GM21526 (cell line): ENCODE measurements at regions not wholly inside any gene's neighbourhood (a gene's known extent, or its start where the extent isn't known, plus 50 kb on each side); places are given as distances from the start of the nearest gene placed in this dataset.

Source experiments
- ATAC-seq: cut with Tn5 transposase; IDR thresholded peaks from one replicate; pipeline ENCODE4 v1.9.1; 2021; ENCODE audit warnings: moderate library complexity; ENCODE audit not compliant: unreplicated experiment, low FRiP score

DNA sequence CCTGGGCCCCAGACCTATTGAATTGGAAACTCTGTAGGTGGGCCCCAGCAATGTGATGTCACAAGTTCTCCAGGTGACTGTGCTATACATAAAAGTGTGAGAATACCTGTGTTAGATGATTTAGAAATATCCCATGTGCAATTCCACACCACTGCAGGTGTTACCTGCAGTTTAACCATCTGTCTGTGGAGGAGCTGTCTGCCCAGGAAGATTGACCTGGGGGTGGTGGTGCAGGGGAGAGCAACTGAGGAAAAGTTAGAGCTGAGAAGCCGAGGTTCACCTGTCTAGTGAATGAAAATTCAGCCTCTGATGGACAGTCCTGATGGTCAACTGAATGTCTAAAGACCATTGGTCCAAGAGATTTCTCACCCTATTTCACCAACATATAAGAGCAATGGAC is 132.2 kb upstream of the SLC24A5 start:
- no peak for ATAC-seq

DNA sequence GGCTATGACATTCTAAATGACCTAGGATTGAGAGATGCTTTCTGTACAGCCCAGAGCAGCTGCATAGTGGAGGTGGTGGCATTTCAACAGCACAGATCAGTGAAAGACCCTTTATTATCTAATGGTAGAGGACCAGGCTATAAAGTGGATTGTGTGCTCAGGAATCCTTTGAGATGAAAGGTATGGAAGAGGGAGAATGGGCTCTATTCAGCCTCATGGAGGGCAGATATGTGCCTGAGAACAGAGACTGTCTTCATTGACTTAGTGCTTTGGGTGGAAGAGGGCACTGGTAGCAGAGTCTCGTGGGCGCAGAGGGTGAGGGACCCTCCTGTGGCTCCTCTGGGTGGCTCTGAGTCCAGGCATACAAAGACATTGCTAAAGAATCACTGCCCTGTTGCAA is 130.0 kb upstream of the SLC24A5 start:
- ATAC-seq: no peak

DNA sequence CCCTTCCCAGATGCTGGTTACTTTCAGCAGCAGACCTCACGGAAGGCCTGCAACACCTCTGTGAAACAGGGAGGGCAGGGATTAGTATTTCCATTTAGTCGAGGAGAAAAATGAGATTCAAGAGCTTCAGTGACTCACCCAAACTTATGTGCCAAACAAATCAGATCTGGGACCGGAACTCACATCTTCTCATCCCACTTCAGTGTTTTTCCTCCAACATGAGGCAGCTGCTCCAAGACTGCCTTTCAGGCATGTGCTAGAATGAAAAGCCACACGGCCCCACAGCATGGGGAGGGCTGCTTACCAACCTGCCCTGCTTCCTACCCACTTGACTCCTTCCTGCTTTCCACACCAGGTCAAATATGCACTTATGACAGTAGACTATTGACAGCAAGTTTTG is 129.4 kb upstream of the SLC24A5 start:
- ATAC-seq: no peak

DNA sequence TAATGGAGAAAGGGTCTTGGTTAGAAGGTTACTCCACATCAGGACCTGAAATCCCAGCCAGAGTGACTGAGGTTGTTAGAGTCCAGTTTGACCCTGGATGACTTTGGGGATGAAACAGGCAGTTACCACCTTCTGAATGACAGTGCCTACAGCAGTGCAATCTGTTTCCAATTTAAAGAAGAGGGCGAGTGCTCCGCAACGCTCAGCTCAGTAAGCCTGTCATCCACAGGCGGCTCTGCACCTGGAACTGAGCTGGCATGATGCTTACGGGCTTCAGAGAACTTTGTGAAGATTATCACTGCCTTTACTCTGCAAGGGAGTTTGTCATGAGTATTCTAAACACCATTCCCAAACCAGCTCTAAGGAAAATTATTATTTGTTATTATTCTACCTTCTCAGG is 127.7 kb upstream of the SLC24A5 start:
- no peak for ATAC-seq

DNA sequence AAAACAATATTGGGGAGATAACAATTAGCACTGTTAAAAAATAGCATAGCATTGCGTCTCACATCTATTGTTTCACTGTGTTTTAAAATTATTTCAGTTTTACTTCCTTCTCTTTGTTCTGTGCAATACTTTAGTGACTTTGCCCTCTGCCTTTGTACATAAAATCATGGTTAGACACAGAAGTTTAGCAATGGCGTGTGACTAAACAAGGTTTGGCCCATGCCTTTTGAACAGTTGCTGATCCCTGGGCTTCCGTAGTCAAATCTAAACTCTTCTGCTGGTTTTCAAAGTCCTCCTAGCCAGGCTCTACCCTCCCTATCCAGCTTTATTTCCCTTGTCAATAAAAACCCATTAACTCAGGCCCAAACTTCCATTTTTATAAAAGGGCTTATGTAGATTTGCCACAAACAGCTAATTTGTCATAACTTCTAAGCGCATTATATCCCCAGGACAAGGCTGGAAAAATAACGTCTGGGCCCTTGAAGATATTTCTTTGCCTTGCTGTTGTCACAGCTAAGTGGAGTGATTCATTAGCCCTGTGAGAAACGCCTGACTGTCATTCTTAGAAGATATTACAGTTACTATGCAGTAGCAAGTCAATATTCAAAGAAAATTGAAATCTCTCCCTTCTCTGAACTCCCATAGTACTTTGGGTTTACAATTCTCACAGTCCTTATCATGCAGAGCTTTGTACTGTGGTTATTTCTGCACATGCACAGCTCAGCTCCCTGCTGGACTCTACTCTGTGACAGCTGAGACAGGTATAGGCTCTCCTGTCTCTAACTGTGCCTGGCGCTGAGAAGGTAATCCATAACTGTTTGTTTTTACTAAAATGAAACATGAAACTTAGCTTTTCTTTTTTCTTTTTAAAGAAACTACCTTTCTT is 123.4 kb upstream of the SLC24A5 start:
- no peak for ATAC-seq

DNA sequence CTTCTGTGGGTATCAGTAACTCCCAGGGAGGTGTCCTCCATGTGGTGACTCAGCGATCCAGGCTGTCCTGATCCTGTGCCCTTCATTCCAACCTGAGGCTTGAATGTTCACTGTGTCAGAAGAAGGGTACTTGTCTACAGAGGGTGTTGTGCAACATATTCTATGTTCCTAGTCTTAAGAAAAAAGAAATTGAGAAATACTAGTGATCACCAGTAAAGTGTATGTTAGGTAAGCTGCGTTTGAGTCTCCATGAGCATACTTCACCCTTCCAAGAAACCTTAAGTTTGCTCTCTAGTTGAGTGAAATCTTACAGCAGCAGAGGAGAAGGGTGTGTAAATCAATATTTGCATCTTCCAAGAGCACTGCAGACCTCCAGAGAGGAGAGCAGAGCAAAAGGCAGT is 122.2 kb upstream of the SLC24A5 start:
- ATAC-seq: no peak

DNA sequence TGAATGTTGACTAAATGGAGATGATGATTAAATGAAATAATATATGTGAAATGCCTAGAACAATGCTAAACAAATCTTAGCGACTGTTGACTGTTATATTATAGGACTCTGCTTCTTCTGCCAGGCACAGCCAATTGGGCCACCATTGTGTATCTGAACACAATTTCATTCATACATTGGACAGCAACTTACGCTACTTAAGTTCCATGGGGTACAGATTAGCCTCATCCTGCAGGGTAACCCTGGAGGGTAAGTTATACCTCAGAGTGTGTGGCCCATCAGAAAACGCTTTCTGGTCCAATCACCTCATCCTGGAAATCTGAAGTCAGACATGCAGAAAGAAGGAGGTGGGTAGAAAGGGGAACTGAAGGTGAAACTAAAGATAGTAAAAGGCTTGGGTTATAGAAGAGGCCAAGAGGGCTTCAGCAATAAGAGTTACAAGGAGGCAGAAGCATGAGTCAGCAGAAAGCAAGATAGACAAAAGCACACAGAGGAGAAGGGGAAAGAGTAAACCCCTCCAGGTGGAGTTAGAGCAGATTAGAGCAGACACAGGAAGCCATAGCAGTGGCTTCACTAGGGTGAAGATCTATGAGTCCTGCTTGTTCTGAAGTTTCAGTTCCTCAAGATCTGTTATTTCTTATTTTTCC is 119.3 kb upstream of the SLC24A5 start:
- ATAC-seq: peak; percentile 94

DNA sequence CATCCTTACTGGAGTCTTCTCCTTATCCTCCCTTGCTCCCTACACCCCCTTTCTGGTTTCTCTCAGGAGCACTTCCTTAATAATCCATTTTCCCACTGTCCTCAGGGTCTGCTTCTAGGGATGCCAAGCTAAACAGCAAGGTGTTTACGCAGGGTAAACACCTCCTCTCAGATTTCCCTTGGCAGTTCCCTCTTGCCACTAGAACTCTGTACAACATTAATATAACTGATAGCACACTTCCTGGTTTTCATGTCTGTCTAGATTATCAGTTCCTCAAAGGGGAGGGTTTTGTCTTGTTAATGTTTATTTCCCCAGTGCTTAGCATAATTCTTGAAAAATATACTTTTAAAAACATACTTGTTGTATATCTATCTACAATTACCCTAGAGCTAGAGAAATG is 118.0 kb upstream of the SLC24A5 start:
- ATAC-seq: no peak

DNA sequence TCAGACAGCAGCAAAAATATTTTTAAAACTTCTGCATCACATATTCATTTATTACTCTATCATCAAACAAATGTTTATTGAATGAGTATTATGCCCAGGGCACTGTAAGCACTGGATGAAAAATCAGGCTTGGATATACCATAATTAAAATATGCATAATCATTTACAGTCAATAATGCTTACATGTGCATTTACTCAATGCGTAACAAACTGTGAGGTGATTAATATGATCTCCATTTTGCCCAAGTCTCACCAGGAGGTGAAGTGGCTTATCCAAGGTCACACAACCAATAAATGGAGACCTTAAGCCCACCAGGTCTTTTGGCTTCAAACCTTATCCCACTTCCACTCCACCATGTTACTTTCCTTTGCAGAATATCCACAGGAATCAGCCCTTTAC is 117.3 kb upstream of the SLC24A5 start:
- ATAC-seq: no peak

DNA sequence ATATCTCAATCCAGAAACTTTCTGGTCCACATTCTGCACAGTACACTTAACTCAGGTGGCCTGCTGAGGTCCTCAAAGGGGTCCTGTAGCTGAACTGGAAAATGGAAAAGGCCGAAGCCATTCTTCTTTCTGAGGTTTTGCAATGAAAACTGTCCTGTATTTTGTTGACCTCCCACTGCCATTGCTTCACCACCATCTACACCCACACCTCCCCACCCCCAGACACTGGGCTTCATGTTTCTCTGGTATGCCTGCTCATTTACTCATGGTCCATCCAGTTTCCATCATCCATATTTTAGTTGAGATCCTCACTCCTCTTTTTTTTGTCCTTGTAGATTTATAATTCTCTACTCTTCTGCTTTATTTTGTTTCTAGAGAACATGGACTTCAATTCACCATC is 115.7 kb upstream of the SLC24A5 start:
- no peak for ATAC-seq

DNA sequence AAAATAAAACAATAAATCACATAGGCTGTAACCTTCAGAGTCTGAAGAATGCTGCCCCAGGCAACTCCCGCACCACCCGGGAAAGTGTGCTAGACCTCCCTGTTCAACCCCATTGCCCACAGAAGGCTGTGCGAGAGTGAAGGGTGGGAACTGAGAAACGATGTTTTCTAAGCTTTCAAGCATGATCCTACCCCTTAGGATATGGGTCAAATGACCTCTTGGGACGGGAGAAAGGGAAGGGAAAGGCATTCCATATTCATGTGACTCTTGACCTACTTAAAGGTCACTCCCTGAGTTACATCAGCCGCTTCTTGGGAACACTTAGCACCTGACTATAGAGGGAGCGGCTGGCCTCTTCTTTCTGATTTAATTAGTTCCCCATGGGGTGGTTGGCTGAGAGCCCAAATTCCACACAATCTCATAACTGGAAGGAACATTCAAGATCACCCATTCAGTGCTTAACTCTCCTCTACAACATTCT is 114.7 kb upstream of the SLC24A5 start:
- no peak for ATAC-seq

DNA sequence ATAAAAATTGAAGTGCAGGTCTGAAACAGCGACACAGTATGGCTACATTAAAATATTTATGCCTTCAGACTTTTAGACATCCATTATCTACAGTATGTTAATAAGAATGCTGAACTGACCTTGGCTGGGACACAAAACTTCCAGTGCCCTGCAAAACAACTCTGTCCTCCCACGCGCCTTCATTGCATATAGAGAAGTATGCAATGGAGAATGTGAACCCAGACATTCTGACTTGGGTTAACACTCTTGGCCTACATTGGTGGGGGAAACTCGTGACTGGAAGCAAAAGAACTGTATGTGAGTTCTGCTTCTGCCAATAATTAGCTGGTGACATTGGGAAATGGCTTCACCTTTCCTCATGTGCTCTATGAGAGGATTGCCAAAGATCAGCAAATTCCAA is 110.5 kb upstream of the SLC24A5 start:
- ATAC-seq: no peak

DNA sequence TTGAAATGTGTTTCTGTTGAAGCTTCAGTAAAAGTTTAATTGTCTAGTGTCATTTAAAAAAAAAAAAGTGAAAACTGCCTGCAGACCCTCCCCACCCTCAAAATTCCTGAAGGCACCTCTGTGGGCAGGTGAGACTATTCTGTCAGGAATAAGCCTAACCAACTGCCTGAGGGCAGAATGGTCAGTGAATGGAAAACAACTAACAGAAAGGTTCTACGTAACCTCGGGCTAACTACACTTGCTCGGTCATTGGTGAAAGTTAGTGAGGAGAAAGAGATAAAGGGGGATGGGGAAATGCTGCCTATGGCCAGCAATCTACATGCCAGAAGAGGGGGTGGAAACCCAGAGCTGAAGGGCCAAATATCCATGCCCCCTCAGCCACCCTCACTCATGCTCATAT is 108.6 kb upstream of the SLC24A5 start:
- no peak for ATAC-seq

DNA sequence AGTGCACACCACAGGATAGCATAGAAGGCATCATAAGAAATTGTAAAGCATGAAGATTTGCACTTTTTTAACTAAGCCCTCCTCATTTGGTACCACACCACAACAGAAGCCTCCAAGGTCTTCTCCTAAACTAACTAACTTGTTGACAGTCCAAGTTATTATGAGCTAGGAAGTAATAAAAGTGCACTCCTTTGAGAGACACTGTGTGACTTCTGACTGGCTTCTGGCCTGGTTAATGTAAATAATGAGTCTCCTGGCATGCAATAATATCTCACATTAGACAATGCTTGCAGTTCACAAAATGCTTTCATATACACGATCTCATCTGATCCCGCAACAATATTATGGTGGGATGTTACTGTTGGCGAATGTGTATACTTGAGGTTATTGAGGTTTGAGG is 103.9 kb upstream of the SLC24A5 start:
- ATAC-seq: no peak

DNA sequence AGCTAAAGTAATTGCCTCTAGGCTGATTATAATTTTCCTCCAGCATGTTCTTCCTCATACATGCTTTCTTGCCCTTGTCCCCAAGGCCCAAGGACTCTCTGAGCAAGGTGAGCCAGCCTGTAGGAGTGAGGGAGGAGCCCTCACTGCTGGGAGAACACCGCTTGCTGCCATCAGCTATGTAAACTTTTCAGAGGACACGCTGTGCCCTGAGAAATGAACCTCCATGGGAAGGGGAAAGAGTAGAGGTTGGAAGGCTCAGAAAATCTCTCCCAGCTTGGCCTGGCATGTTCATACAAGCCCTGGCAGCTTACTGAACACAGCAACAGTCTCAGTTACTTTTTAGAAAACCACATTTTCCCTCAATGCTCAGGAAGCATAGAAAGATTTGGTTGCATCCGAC is 103.0 kb upstream of the SLC24A5 start:
- ATAC-seq: no peak

DNA sequence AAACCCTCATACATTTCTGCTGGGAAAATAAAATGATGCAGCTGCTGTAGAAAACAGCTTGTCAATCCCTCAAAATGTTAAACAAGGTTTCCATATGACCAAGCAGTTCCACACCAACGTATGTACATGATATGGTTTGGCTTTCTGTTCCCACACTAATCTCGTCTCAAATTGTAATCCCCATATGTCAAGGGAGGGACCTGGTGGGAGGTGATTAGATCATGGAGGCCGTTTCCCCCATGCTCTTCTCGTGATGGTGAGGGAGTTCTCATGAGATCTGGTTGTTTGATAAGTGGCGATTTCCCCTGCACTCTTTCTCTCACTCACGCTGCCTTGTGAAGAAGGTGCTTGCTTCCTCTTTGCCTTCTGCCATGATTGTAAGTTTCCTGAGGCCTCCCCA is 100.6 kb upstream of the SLC24A5 start:
- ATAC-seq: no peak

DNA sequence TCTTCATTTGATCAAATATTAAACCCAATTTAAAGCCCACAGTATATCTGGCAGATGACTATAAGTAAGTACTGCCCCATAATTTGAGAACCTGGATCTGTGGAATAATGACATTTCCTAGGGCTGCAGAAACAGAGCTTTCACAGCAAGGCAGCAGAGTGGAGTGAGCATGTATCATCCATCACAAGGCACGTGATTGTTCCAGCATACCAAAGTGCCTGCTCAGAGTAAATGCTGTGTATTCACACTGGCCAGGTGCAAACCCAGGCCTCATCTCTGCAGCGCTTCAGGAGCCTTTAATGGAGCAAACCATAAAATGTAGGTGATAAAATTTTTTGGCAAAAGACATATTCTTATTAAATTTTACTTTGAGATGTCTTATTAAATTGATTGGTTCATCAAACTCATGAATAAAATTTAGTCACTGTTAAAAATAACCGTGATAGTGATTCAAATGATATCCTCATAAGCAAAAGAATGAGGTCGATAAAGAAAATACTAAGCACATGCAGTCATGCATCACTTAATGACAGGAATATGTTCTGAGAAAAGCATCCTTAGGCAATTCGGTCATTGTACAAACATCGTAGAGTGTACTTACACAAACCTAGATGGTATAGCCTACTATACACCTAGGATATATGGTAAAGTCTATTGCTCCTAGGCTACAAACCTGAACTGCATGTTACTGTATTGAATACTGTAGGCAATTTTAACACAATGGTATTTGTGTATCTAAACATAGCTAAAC is 99.3 kb upstream of the SLC24A5 start:
- ATAC-seq: no peak

DNA sequence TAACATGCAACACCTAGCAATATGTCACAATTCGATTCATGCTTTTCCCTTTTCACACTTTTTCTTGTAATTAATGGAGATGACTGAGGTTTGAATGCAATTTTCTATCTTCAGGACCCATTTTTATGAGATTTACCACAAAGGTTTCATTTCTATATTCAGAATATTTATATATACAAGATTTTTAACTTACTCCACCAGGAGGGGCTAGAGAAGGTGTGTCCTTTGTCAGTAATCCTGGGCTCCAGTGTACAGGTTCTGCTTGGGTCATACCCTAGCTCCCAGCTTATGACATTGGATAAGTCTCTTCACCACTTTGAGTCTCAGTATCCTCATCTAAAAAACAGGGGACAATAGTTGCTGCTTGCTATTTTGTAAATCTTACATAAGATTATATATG is 95.7 kb upstream of the SLC24A5 start:
- no peak for ATAC-seq

DNA sequence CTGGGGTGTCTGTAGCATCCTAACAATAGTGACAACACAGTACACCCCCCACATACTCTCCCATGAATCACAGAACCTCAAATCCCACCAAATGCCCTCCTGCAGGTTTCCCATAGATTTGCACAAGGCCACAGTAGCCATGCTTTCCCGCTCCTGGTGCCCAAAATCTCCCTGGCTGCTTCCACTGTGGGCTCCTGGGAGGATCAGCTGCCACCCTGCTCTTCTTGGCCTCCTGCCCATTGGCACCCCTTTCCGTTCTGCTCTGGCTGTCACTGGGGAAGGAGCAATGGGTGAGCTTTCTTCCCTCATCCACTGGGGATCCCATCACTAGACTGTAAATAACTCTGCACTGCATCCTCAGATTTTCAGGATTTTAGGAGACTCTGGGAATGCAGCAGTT is 92.1 kb upstream of the SLC24A5 start:
- no peak for ATAC-seq

DNA sequence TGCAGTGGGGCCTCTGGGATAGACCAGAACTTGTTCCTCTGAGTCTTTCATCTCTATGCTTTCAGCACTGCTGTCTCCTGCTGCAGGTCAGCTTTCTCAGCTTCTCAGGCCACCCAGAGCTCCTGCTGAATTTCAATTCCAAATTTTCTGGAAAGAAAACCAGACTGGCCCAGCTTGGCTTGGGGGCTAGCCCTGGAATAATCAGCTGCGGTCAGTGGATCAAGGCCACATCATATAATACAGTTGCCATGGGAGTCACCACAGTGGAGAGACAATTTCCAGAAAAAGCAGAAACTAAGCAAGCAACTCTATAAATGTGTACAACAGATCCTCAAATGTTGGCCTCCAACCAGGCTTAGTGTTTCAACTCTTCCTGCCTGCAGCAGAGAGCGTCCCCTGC is 91.1 kb upstream of the SLC24A5 start:
- no peak for ATAC-seq

DNA sequence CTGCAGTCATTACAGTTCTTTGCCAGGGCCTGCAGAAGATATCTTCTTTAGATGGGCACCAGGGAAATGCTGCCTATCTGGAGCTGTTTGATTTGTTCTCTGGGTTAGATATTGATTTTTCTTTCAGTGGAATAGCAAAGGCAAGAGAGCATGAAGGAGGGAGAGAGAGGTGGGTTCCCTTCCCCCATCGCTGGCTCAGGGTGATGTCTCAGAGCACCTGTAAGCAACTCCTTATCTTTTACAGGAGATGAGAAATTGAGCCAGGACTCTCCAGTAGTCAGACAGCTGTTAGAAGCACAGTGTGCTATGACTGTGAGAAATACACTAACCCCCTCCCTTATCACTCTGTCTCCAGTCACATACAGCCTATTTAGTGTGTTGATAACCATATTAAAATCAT is 89.3 kb upstream of the SLC24A5 start:
- ATAC-seq: no peak
